ENCODE measurements at regions not wholly inside any gene's neighbourhood (a gene's known extent, or its start where the extent isn't known, plus 50 kb on each side); places are given as distances from the start of the nearest gene placed in this dataset.

- H3K4me3 ChIP-seq (ENCODE audit: low read depth, low read length), result no peak overlapping the region
- TF ChIP-seq CTCF (conservative IDR thresholded peaks at IDR 0.05; ENCODE audit: low read depth, low read length), result no peak
- no peak for DNase-seq (ENCODE audit: low read depth)
Measured at GRCh38 chr6:44527181-44527580, 139.7 kb downstream of the CDC5L start.

- TF ChIP-seq CTCF (conservative IDR thresholded peaks at IDR 0.05; ENCODE audit: low read depth, low read length), result no peak
- no peak overlapping the region for H3K4me3 ChIP-seq (ENCODE audit: low read depth, low read length)
- no peak for DNase-seq (ENCODE audit: low read depth)
Measured at GRCh38 chr6:44527583-44528369, 140.3 kb downstream of the CDC5L start.

- TF ChIP-seq CTCF (conservative IDR thresholded peaks at IDR 0.05; ENCODE audit: low read depth, low read length), result no peak
- DNase-seq (ENCODE audit: low read depth), result no peak
- no peak overlapping the region for H3K4me3 ChIP-seq (ENCODE audit: low read depth, low read length)
Measured at GRCh38 chr6:44528370-44528644, 140.8 kb downstream of the CDC5L start.

- no peak for DNase-seq (ENCODE audit: low read depth)
- no peak for TF ChIP-seq CTCF (conservative IDR thresholded peaks at IDR 0.05; ENCODE audit: low read depth, low read length)
- no peak overlapping the region for H3K4me3 ChIP-seq (ENCODE audit: low read depth, low read length)
Measured at GRCh38 chr6:44528716-44529115, 141.2 kb downstream of the CDC5L start.

- H3K4me3 ChIP-seq (ENCODE audit: low read depth, low read length), result no peak overlapping the region
- DNase-seq (ENCODE audit: low read depth), result no peak
- no peak for TF ChIP-seq CTCF (conservative IDR thresholded peaks at IDR 0.05; ENCODE audit: low read depth, low read length)
Measured at GRCh38 chr6:44529146-44529905, 141.8 kb downstream of the CDC5L start.

GRCh38 chr6:44530209-44530909 lies 142.9 kb downstream of the CDC5L start:
- DNase-seq (ENCODE audit: low read depth), result no peak
- no peak overlapping the region for H3K4me3 ChIP-seq (ENCODE audit: low read depth, low read length)
- no peak for TF ChIP-seq CTCF (conservative IDR thresholded peaks at IDR 0.05; ENCODE audit: low read depth, low read length)

Data from choroid plexus epithelial cell (primary cell).